MM.1S (cell line): ENCODE measurements at regions not wholly inside any gene's neighbourhood (a gene's known extent, or its start where the extent isn't known, plus 50 kb on each side); places are given as distances from the start of the nearest gene placed in this dataset.

Experiments used
- DNase-seq: peaks from one replicate; pipeline ENCODE4 v3.0.0-alpha.2; 2015
- H2AFZ ChIP-seq: fragments of 300-600 bp; sonication (generic); 2 replicates; pipeline ENCODE4 v1.6.0; 2016; ENCODE audit warnings: antibody characterized with exemption, low read length
- H3F3A ChIP-seq: fragments of 300-600 bp; sonication (generic); 2 replicates; pipeline ENCODE4 v1.6.1; 2016; ENCODE audit warnings: mild to moderate bottlenecking, antibody characterized with exemption, low read length, moderate library complexity, mixed read lengths; ENCODE audit not compliant: insufficient read depth
- H3K27ac ChIP-seq: fragments of 300-600 bp; sonication (generic); 2 replicates; pipeline ENCODE4 v1.5.1; 2016; ENCODE audit warnings: mild to moderate bottlenecking, low read length
- H3K27me3 ChIP-seq: fragments of 300-600 bp; sonication (generic); replicated peaks from 2 replicates; pipeline ENCODE4 v1.6.0; 2016; ENCODE audit warnings: low read length; ENCODE audit not compliant: insufficient read depth
- H3K36me3 ChIP-seq: fragments of 300-600 bp; sonication (generic); replicated peaks from 2 replicates; pipeline ENCODE4 v1.6.1; 2016; ENCODE audit warnings: mild to moderate bottlenecking, low read length, mixed read lengths; ENCODE audit not compliant: insufficient read depth
- H3K4me1 ChIP-seq: fragments of 300-600 bp; sonication (generic); 2 replicates; pipeline ENCODE4 v1.6.1; 2016; ENCODE audit warnings: low read length, mixed read lengths
- H3K4me2 ChIP-seq: fragments of 300-600 bp; sonication (generic); 2 replicates; pipeline ENCODE4 v1.6.0; 2016; ENCODE audit warnings: low read depth, low read length
- H3K4me3 ChIP-seq: fragments of 300-600 bp; sonication (generic); 2 replicates; pipeline ENCODE4 v1.5.1; 2016; ENCODE audit warnings: low read length, mixed read lengths
- H3K79me2 ChIP-seq: fragments of 300-600 bp; sonication (generic); 2 replicates; pipeline ENCODE4 v1.6.1; 2016; ENCODE audit warnings: mixed run types, low read length, mixed read lengths
- H3K9ac ChIP-seq: fragments of 300-600 bp; sonication (generic); 2 replicates; pipeline ENCODE4 v1.6.1; 2016; ENCODE audit warnings: low read length, mixed read lengths
- H3K9me2 ChIP-seq: fragments of 300-600 bp; sonication (generic); replicated peaks from 2 replicates; pipeline ENCODE4 v1.6.1; 2016; ENCODE audit warnings: mild to moderate bottlenecking, low read length, mixed read lengths; ENCODE audit not compliant: insufficient read depth
- H3K9me3 ChIP-seq: fragments of 300-600 bp; sonication (generic); replicated peaks from 2 replicates; pipeline ENCODE4 v1.6.1; 2016; ENCODE audit warnings: mild to moderate bottlenecking, low read length, mixed read lengths; ENCODE audit not compliant: insufficient read depth
- H4K20me1 ChIP-seq: fragments of 300-600 bp; sonication (generic); 2 replicates; pipeline ENCODE4 v1.6.1; 2016; ENCODE audit warnings: mild to moderate bottlenecking, low read length, moderate library complexity, mixed read lengths; ENCODE audit not compliant: insufficient read depth
- CTCF ChIP-seq: fragments of 300-600 bp; sonication (generic); IDR thresholded peaks from 2 replicates; pipeline ENCODE4 v1.5.1; 2016; ENCODE audit warnings: antibody characterized with exemption, low read length, mixed read lengths
- EZH2 ChIP-seq: fragments of 300-600 bp; sonication (generic); optimal IDR thresholded peaks from 2 replicates; pipeline ENCODE3; 2017; ENCODE audit warnings: low read depth, mild to moderate bottlenecking, antibody characterized with exemption, low read length, mixed read lengths
- EZH2phosphoT487 ChIP-seq: fragments of 300-600 bp; sonication (generic); IDR thresholded peaks from 2 replicates; pipeline ENCODE4 v1.6.1; 2018; ENCODE audit warnings: antibody characterized with exemption, low read length

GRCh38 chr2:19176977-19177376, 181.4 kb downstream of the OSR1 start:
- no peaks in the 10 kb centered on the region for H3K36me3 ChIP-seq
- no peak overlapping the region for H3K4me2 ChIP-seq
- H3K9me2 ChIP-seq, result no peaks in the 10 kb centered on the region
- no peaks in the 10 kb centered on the region for H3F3A ChIP-seq
- no peaks in the 10 kb centered on the region for H4K20me1 ChIP-seq
- no peak for TF ChIP-seq EZH2phosphoT487
- no peak for DNase-seq
- H3K79me2 ChIP-seq, result no peaks in the 10 kb centered on the region
- no peak overlapping the region for H3K27ac ChIP-seq
- no peak overlapping the region for H3K4me3 ChIP-seq
- H2AFZ ChIP-seq, result no peak overlapping the region
- no peaks in the 10 kb centered on the region for H3K4me1 ChIP-seq
- no peaks in the 10 kb centered on the region for H3K9me3 ChIP-seq
- H3K9ac ChIP-seq, result no peak overlapping the region
- H3K27me3 ChIP-seq, result no peaks in the 10 kb centered on the region

GRCh38 chr2:19176172-19176852, 182.1 kb downstream of the OSR1 start:
- Histone ChIP-seq H3K79me2 (no peaks in the 10 kb centered on the region), H3K4me1 (no peaks in the 10 kb centered on the region), H2AFZ (no peak overlapping the region), H3K36me3 (no peaks in the 10 kb centered on the region), H3K9me3 (no peaks in the 10 kb centered on the region), H3K9ac (no peak overlapping the region), H3K27ac (no peak overlapping the region), H3K27me3 (no peaks in the 10 kb centered on the region), H3K9me2 (no peaks in the 10 kb centered on the region), H3F3A (no peaks in the 10 kb centered on the region), H4K20me1 (no peaks in the 10 kb centered on the region), H3K4me3 (no peak overlapping the region), H3K4me2 (no peak overlapping the region)
- no peak for DNase-seq
- TF ChIP-seq EZH2, result no peak
- no peak for TF ChIP-seq CTCF
- no peak for TF ChIP-seq EZH2phosphoT487

- no peaks in the 10 kb centered on the region for H3K79me2 ChIP-seq
- TF ChIP-seq CTCF (no peak), EZH2 (no peak), EZH2phosphoT487 (no peak)
- no peak overlapping the region for H2AFZ ChIP-seq
- no peaks in the 10 kb centered on the region for H3K9me3 ChIP-seq
- no peaks in the 10 kb centered on the region for H4K20me1 ChIP-seq
- no peaks in the 10 kb centered on the region for H3K36me3 ChIP-seq
- H3K9me2 ChIP-seq, result no peaks in the 10 kb centered on the region
- H3K4me2 ChIP-seq, result no peak overlapping the region
- H3K27ac ChIP-seq, result no peak overlapping the region
- no peak overlapping the region for H3K4me3 ChIP-seq
- DNase-seq, result no peak
- H3K4me1 ChIP-seq, result no peaks in the 10 kb centered on the region
- H3K27me3 ChIP-seq, result no peaks in the 10 kb centered on the region
- H3F3A ChIP-seq, result no peaks in the 10 kb centered on the region
- H3K9ac ChIP-seq, result no peak overlapping the region
Measured at GRCh38 chr2:19174176-19174575, 184.2 kb downstream of the OSR1 start.

GRCh38 chr2:19171409-19171808, 187.0 kb downstream of the OSR1 start:
- Histone ChIP-seq H3K27ac (no peak overlapping the region), H2AFZ (no peak overlapping the region), H3K4me2 (no peak overlapping the region), H3K79me2 (no peaks in the 10 kb centered on the region), H3F3A (no peaks in the 10 kb centered on the region), H3K4me3 (no peak overlapping the region), H3K27me3 (no peaks in the 10 kb centered on the region), H3K9me3 (no peaks in the 10 kb centered on the region), H3K36me3 (no peaks in the 10 kb centered on the region), H3K9ac (no peak overlapping the region), H3K4me1 (no peaks in the 10 kb centered on the region), H4K20me1 (no peaks in the 10 kb centered on the region), H3K9me2 (no peaks in the 10 kb centered on the region)
- DNase-seq, result no peak
- TF ChIP-seq CTCF (no peak), EZH2 (no peak), EZH2phosphoT487 (no peak)
